CD4-positive, alpha-beta memory T cell (primary cell): ENCODE measurements at regions not wholly inside any gene's neighbourhood (a gene's known extent, or its start where the extent isn't known, plus 50 kb on each side); places are given as distances from the start of the nearest gene placed in this dataset.

ENCODE experiments used
- CTCF ChIA-PET: fragments of 350-600 bp; sonication (Branson Sonifier 250); formaldehyde crosslinking; loops from one replicate; lab custom pipeline; 2021; ENCODE audit warnings: inconsistent platforms; ENCODE audit not compliant: partially characterized antibody; lab: Charles Lee
- POLR2A ChIA-PET: fragments of 350-600 bp; sonication (Branson Sonifier 250); formaldehyde crosslinking; loops from one replicate; lab custom pipeline; 2021; ENCODE audit not compliant: partially characterized antibody; lab: Charles Lee
- DNase-seq, 5 donors: peaks; one replicate each; pipeline versions ENCODE4 v3.0.0 to v3.0.0-alpha.2; 2020 to 2022; ENCODE audit warnings: mixed read lengths in 1 of 5
- H3K27ac ChIP-seq: one replicate; pipeline ENCODE4 v1.7.0; 2013; ENCODE audit warnings: low read depth, low read length
- H3K27me3 ChIP-seq: 2 replicates; pipeline ENCODE4 v1.7.0; 2013; ENCODE audit warnings: mild to moderate bottlenecking, low read length, moderate library complexity; ENCODE audit not compliant: insufficient read depth
- H3K36me3 ChIP-seq: 2 replicates; pipeline ENCODE4 v1.7.0; 2013; ENCODE audit warnings: mild to moderate bottlenecking, low read length, moderate library complexity; ENCODE audit not compliant: insufficient read depth
- H3K4me1 ChIP-seq: 2 replicates; pipeline ENCODE4 v1.7.0; 2013; ENCODE audit warnings: mild to moderate bottlenecking, low read length, moderate library complexity; ENCODE audit not compliant: insufficient read depth
- H3K4me3 ChIP-seq, 2 donors: one replicate each; pipeline ENCODE4 v1.7.0; 2013; ENCODE audit warnings: low read length in 2 of 2, mild to moderate bottlenecking in 1 of 2
- H3K9me3 ChIP-seq, 2 donors: one replicate each; pipeline ENCODE4 v1.7.0; 2013; ENCODE audit warnings: low read length in 2 of 2, control low read depth in 1 of 2; ENCODE audit not compliant: control insufficient read depth in 1 of 2
- H3K27ac Mint-ChIP-seq, 7 donors: one replicate each; pipeline ENCODE4 v1.8.0; 2020 to 2021; ENCODE audit warnings: mixed read lengths in 7 of 7, mild to moderate bottlenecking in 6 of 7, inconsistent platforms in 3 of 7, moderate library complexity in 3 of 7
- H3K27me3 Mint-ChIP-seq, 2 donors: one replicate each; pipeline ENCODE4 v1.8.0; 2020 to 2021; ENCODE audit warnings: mixed read lengths in 2 of 2
- H3K36me3 Mint-ChIP-seq, 2 donors: one replicate each; pipeline ENCODE4 v1.8.0; 2020 to 2021; ENCODE audit warnings: mixed read lengths in 2 of 2, inconsistent platforms in 1 of 2, mild to moderate bottlenecking in 1 of 2
- H3K4me1 Mint-ChIP-seq, 4 donors: one replicate each; pipeline ENCODE4 v1.8.0; 2020 to 2021; ENCODE audit warnings: mixed read lengths in 4 of 4, mild to moderate bottlenecking in 1 of 4
- H3K4me3 Mint-ChIP-seq, 8 donors: one replicate each; pipeline ENCODE4 v1.8.0; 2020 to 2021; ENCODE audit warnings: mixed read lengths in 8 of 8, mild to moderate bottlenecking in 7 of 8, moderate library complexity in 6 of 8, inconsistent platforms in 3 of 8
- H3K9me3 Mint-ChIP-seq, 8 donors: one replicate each; pipeline ENCODE4 v1.8.0; 2020 to 2021; ENCODE audit warnings: mixed read lengths in 8 of 8, mild to moderate bottlenecking in 5 of 8, inconsistent platforms in 3 of 8, moderate library complexity in 1 of 8
- intact Hi-C: fragments of 100-400 bp; cut with micrococcal nuclease; formaldehyde crosslinking; loops from one replicate; pipeline ENCODE4 v1.15.1; 2023

- peaks cover 0 to 17% (median 12%) of the 10 kb centered on the region in 8 donors for H3K9me3 Mint-ChIP-seq
- DNase-seq, result no peak
- no peaks in the 10 kb centered on the region for H3K36me3 Mint-ChIP-seq
- Histone ChIP-seq H3K4me1 (no peaks in the 10 kb centered on the region), H3K9me3 (no peaks in the 10 kb centered on the region), H3K27me3 (no peaks in the 10 kb centered on the region), H3K27ac (no peak overlapping the region), H3K36me3 (no peaks in the 10 kb centered on the region), H3K4me3 (no peak overlapping the region)
- CTCF ChIA-PET, result no interaction called here
- intact Hi-C loops, result no loop called here
- H3K27ac Mint-ChIP-seq, result no peak overlapping the region
- no peak overlapping the region for H3K4me3 Mint-ChIP-seq
- POLR2A ChIA-PET, result no interaction called here
- peaks cover 0 to 6% of the 10 kb centered on the region in 2 donors for H3K27me3 Mint-ChIP-seq
- no peaks in the 10 kb centered on the region for H3K4me1 Mint-ChIP-seq
These were observed 435.5 kb downstream of the HINT1 start for GRCh38 chr5:130729541-130729940.

DNA sequence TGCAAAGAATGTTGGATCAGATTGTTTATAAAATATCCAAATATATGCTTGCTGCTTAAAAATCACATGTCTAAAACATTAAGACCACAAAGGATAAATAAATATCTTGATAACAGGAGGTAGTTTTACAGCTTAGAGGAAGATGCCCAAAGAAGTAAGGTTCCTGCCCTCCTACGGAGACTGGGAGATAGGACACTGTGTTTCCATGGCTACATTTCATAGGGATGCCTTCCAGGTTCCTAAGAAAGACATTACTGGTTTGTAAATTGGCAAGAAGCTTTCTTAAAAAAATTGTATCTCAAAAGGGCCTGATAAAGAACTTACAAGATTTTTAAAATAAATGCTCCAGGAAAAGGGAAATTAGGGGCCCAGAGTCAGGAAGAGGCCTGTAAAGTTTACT, 437.2 kb downstream of the HINT1 start:
- Mint-ChIP-seq H3K27ac (no peak overlapping the region), H3K27me3 (peaks cover 3 to 9% of the 10 kb centered on the region in 2 donors), H3K9me3 (peaks cover 0 to 17% (median 12%) of the 10 kb centered on the region in 8 donors), H3K4me3 (no peak overlapping the region), H3K36me3 (no peaks in the 10 kb centered on the region), H3K4me1 (no peaks in the 10 kb centered on the region)
- H3K4me1 ChIP-seq, result no peaks in the 10 kb centered on the region
- ChIA-PET POLR2A (no interaction called here), CTCF (no interaction called here)
- no peak overlapping the region for H3K4me3 ChIP-seq
- H3K27ac ChIP-seq, result no peak overlapping the region
- intact Hi-C loops, result no loop called here
- no peaks in the 10 kb centered on the region for H3K9me3 ChIP-seq
- no peaks in the 10 kb centered on the region for H3K36me3 ChIP-seq
- DNase-seq, result no peak
- H3K27me3 ChIP-seq, result no peaks in the 10 kb centered on the region

DNA sequence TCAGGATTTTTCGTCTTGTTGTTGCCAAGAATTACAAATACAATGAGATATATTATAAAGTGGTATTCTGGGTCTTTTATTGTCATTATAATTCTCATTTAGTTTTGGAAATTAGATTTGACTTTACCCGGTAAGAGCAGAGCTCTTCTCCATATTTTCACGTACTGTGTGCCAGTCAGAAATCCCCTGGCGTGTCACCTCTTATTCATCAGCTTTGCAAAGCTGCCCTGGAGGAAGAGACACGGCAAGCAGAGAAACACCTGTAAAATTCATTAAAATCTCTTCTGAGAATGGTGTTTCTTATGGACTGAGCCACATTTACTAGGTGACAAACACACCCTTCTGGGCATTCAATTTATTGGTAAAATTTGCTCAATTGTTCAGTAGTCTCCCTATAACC, 440.4 kb downstream of the HINT1 start:
- no peak overlapping the region for H3K4me3 ChIP-seq
- Mint-ChIP-seq H3K4me1 (no peaks in the 10 kb centered on the region), H3K27me3 (peaks cover 5 to 8% of the 10 kb centered on the region in 2 donors), H3K9me3 (no peaks in the 10 kb centered on the region), H3K27ac (no peak overlapping the region), H3K36me3 (no peaks in the 10 kb centered on the region), H3K4me3 (no peak overlapping the region)
- no peak overlapping the region for H3K27ac ChIP-seq
- ChIA-PET POLR2A (no interaction called here), CTCF (no interaction called here)
- H3K27me3 ChIP-seq, result no peaks in the 10 kb centered on the region
- intact Hi-C loops, result no loop called here
- H3K9me3 ChIP-seq, result no peaks in the 10 kb centered on the region
- no peaks in the 10 kb centered on the region for H3K4me1 ChIP-seq
- no peaks in the 10 kb centered on the region for H3K36me3 ChIP-seq
- DNase-seq, result no peak

DNA sequence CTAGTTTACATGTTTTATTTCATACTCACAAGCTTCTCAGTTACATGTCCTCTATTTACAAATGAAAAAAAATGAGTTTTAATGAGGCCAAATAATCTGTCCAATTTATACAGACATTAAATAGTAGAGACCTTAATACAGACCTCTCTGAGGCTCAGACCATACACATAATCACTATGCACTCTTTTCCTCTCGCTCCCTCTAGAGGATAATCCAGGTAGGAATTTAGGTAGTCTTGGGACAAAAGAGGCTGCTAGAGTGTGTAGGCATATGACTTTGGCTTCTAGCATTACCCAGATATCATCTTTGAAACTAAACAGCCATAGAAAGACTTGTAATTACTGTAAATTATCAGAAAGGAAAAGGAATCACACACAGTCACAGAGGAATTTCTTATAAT, 444.7 kb downstream of the HINT1 start:
- CTCF ChIA-PET, result no interaction called here
- intact Hi-C loops, result no loop called here

GRCh38 chr5:130715541-130715940, 449.5 kb downstream of the HINT1 start:
- no peaks in the 10 kb centered on the region for H3K9me3 Mint-ChIP-seq
- H3K4me1 Mint-ChIP-seq, result no peaks in the 10 kb centered on the region
- Histone ChIP-seq H3K27ac (no peak overlapping the region), H3K4me3 (no peak overlapping the region), H3K36me3 (no peaks in the 10 kb centered on the region), H3K9me3 (no peaks in the 10 kb centered on the region), H3K4me1 (no peaks in the 10 kb centered on the region), H3K27me3 (no peaks in the 10 kb centered on the region)
- ChIA-PET POLR2A (no interaction called here), CTCF (no interaction called here)
- DNase-seq, result no peak
- intact Hi-C loops, result no loop called here
- H3K27me3 Mint-ChIP-seq, result peaks cover 8 to 17% of the 10 kb centered on the region in 2 donors
- no peak overlapping the region for H3K4me3 Mint-ChIP-seq
- no peaks in the 10 kb centered on the region for H3K36me3 Mint-ChIP-seq
- no peak overlapping the region for H3K27ac Mint-ChIP-seq

More for the DNA sequence above, 444.7 kb downstream of the HINT1 start:
- Mint-ChIP-seq H3K9me3 (no peaks in the 10 kb centered on the region), H3K36me3 (no peaks in the 10 kb centered on the region), H3K27ac (no peak overlapping the region), H3K27me3 (peaks cover 13 to 16% of the 10 kb centered on the region in 2 donors), H3K4me1 (no peaks in the 10 kb centered on the region), H3K4me3 (no peak overlapping the region)
- H3K27me3 ChIP-seq, result no peaks in the 10 kb centered on the region
- H3K27ac ChIP-seq, result no peak overlapping the region
- no peaks in the 10 kb centered on the region for H3K9me3 ChIP-seq
- no peaks in the 10 kb centered on the region for H3K4me1 ChIP-seq
- no peak for DNase-seq
- H3K4me3 ChIP-seq, result no peak overlapping the region
- no peaks in the 10 kb centered on the region for H3K36me3 ChIP-seq
- POLR2A ChIA-PET, result no interaction called here

- CTCF ChIA-PET, result no interaction called here
- no peak overlapping the region for H3K4me3 ChIP-seq
- H3K4me1 Mint-ChIP-seq, result no peaks in the 10 kb centered on the region
- H3K36me3 ChIP-seq, result no peaks in the 10 kb centered on the region
- intact Hi-C loops, result no loop called here
- H3K27ac Mint-ChIP-seq, result no peak overlapping the region
- no peaks in the 10 kb centered on the region for H3K9me3 Mint-ChIP-seq
- POLR2A ChIA-PET, result no interaction called here
- no peak overlapping the region for H3K4me3 Mint-ChIP-seq
- no peaks in the 10 kb centered on the region for H3K4me1 ChIP-seq
- H3K9me3 ChIP-seq, result no peaks in the 10 kb centered on the region
- DNase-seq, result no peak
- H3K27me3 ChIP-seq, result no peaks in the 10 kb centered on the region
- no peaks in the 10 kb centered on the region for H3K36me3 Mint-ChIP-seq
- H3K27me3 Mint-ChIP-seq, result peaks cover 8 to 21% of the 10 kb centered on the region in 2 donors
- H3K27ac ChIP-seq, result no peak overlapping the region
These were observed 450.9 kb downstream of the HINT1 start for GRCh38 chr5:130714200-130714599.

DNA sequence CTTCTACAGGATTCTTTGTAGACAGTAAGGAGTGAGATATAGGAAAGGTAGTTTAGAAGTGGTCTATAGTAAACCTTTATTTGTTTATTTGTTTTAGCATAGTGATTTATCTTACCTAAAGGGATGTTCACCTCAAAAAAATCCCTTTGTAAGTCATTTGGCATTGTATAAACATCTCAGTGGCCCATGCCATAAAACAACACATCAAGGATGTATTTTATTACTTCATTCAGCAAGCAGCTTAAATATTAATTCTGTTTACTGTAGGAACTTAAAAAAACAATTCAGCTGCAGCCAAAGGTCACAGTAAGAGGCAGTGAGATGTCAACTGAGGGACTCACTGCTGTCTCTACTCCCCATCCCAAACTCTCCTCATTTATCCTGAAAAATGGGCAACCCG, 452.7 kb downstream of the HINT1 start:
- no peaks in the 10 kb centered on the region for H3K27me3 ChIP-seq
- Mint-ChIP-seq H3K27ac (no peak overlapping the region), H3K9me3 (no peaks in the 10 kb centered on the region), H3K4me3 (no peak overlapping the region), H3K36me3 (no peaks in the 10 kb centered on the region), H3K4me1 (no peaks in the 10 kb centered on the region), H3K27me3 (peaks cover 8 to 13% of the 10 kb centered on the region in 2 donors)
- DNase-seq, result no peak
- H3K36me3 ChIP-seq, result no peaks in the 10 kb centered on the region
- POLR2A ChIA-PET, result no interaction called here
- no peak overlapping the region for H3K27ac ChIP-seq
- CTCF ChIA-PET, result no interaction called here
- no peaks in the 10 kb centered on the region for H3K9me3 ChIP-seq
- intact Hi-C loops, result no loop called here
- H3K4me1 ChIP-seq, result no peaks in the 10 kb centered on the region
- H3K4me3 ChIP-seq, result no peak overlapping the region

DNA sequence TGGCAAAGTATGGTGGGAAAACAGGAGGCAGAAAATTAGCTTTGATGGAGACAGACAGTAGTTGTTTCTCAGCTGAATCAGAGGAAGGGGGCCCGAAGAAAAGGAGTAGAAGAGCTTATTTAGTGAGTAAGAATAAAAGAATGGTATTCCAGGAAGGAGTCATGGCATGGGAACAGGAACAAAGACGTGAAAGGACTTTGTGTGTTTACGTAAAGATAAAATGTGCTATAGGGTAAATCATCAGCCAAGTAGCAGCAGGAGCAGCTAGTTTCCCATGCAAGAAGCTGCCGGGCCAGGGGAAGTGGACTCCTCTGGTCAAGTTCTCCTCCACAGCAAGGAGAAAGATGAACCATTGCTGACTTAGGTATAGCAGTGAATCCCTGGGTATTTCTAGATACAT, 454.5 kb downstream of the HINT1 start:
- H3K4me3 ChIP-seq, result no peak overlapping the region
- Mint-ChIP-seq H3K27ac (no peak overlapping the region), H3K36me3 (no peaks in the 10 kb centered on the region), H3K4me3 (no peak overlapping the region), H3K9me3 (no peaks in the 10 kb centered on the region), H3K27me3 (peaks cover under 1 to 10% of the 10 kb centered on the region in 2 donors), H3K4me1 (no peaks in the 10 kb centered on the region)
- H3K9me3 ChIP-seq, result no peaks in the 10 kb centered on the region
- intact Hi-C loops, result no loop called here
- DNase-seq, result no peak
- CTCF ChIA-PET, result no interaction called here
- H3K27ac ChIP-seq, result no peak overlapping the region
- no peaks in the 10 kb centered on the region for H3K36me3 ChIP-seq
- no peaks in the 10 kb centered on the region for H3K27me3 ChIP-seq
- H3K4me1 ChIP-seq, result no peaks in the 10 kb centered on the region
- POLR2A ChIA-PET, result no interaction called here
